ENCODE measurements at regions not wholly inside any gene's neighbourhood (a gene's known extent, or its start where the extent isn't known, plus 50 kb on each side); places are given as distances from the start of the nearest gene placed in this dataset.
A peak's percentile ranks its signal among the peaks of the same experiment; 100 is the strongest.
"Not testable (repeated sequence)": the region's sequence is repeated elsewhere in the genome, so short reads cannot be mapped to it uniquely, and the experiment has no call there.

DNA sequence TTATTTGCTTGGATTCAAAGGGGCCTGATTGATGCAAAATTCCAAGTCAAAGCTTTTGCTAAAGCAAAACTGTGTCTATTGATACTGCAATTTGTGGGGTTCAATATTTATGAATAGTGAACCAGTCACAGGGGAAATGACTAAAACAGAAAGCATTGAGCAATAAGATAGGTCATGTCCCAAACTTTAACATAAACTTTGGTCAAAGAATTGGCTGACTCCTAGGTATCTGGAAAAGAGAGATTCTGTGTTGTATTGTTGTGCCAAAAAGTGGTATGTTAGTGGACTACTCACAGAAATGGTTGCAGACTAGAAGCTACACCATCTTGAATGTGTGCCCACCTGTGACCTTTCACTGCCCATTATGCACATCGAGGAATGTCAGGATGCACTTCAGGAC, 585.5 kb upstream of the RGMB start:
- Histone ChIP-seq H3K36me3 (ENCODE audit: insufficient read depth, low read length) (no peaks in the 10 kb centered on the region), H3K4me1 (ENCODE audit: control insufficient read depth, insufficient read depth, low read length) (peaks cover 10% of the 10 kb centered on the region), H3K9me3 (replicated peaks; ENCODE audit: low read length) (no peaks in the 10 kb centered on the region), H3K4me3 (ENCODE audit: low read length) (no peak overlapping the region), H3K27me3 (ENCODE audit: control insufficient read depth, insufficient read depth, low read length) (no peaks in the 10 kb centered on the region), H3K4me2 (ENCODE audit: low read length) (no peak overlapping the region), H3K9ac (ENCODE audit: low read depth, low read length) (no peak overlapping the region)

DNA sequence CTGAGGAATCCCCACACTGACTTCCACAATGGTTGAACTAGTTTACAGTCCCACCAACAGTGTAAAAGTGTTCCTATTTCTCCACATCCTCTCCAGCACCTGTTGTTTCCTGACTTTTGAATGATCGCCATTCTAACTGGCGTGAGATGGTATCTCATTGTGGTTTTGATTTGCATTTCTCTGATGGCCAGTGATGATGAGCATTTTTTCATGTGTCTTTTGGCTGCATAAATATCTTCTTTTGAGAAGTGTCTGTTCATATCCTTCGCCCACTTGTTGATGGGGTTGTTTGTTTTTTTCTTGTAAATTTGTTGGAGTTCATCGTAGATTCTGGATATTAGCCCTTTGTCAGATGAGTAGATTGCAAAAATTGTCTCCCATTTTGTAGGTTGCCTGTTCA, 583.1 kb upstream of the RGMB start:
- not testable (repeated sequence) for H3K27me3 ChIP-seq (ENCODE audit: control insufficient read depth, insufficient read depth, low read length); H3K9me3 ChIP-seq (replicated peaks; ENCODE audit: low read length); H3K4me2 ChIP-seq (ENCODE audit: low read length)

DNA sequence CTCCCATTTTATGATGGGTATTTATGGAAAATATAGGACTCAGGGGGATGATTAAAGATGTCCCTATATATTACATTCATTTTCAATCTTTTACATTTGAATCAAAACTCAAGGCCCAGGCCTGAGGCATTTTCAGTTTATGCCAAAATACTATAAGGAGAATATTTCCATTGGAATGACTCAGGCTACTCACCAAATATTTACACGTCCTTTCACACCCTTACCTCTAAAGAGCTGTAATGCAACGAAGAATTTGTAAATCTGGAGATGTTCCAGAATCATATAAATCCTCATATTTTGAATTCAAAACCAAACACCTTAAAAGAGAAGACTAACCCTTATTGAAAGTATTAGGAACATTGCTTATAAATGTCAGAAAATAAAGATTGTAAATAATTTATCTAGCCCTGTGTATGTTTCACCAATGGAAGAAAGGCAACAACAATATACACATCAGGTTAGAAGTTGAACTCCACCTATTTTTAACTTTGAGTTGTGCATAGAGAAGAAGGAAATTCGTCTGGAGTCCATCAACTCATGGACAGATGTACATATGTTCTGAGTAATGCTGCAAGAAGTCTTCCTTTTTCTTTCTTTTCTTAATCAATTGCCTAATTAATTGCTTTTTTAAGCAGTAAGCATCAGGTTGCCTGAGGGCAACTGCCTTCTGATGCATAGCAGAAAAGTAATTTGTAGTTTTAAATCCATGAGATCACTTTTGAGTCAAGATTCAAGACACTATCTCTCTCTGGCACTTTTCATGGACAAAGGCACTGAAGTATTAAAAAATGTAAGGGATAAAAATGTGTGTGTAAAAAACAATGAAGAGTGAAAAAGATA, 579.3 kb upstream of the RGMB start:
- Histone ChIP-seq H3K9me3 (replicated peaks; ENCODE audit: low read length) (no peaks in the 10 kb centered on the region), H3K9ac (ENCODE audit: low read depth, low read length) (no peak overlapping the region), H3K4me1 (ENCODE audit: control insufficient read depth, insufficient read depth, low read length) (no peaks in the 10 kb centered on the region), H3K27me3 (ENCODE audit: control insufficient read depth, insufficient read depth, low read length) (no peaks in the 10 kb centered on the region), H3K4me2 (ENCODE audit: low read length) (no peak overlapping the region), H3K36me3 (ENCODE audit: insufficient read depth, low read length) (no peaks in the 10 kb centered on the region), H3K4me3 (ENCODE audit: low read length) (no peak overlapping the region)

More for the DNA sequence above, 583.1 kb upstream of the RGMB start:
- not testable (repeated sequence) for H3K9ac ChIP-seq (ENCODE audit: low read depth, low read length); H3K4me3 ChIP-seq (ENCODE audit: low read length); H3K4me1 ChIP-seq (ENCODE audit: control insufficient read depth, insufficient read depth, low read length); H3K36me3 ChIP-seq (ENCODE audit: insufficient read depth, low read length)

DNA sequence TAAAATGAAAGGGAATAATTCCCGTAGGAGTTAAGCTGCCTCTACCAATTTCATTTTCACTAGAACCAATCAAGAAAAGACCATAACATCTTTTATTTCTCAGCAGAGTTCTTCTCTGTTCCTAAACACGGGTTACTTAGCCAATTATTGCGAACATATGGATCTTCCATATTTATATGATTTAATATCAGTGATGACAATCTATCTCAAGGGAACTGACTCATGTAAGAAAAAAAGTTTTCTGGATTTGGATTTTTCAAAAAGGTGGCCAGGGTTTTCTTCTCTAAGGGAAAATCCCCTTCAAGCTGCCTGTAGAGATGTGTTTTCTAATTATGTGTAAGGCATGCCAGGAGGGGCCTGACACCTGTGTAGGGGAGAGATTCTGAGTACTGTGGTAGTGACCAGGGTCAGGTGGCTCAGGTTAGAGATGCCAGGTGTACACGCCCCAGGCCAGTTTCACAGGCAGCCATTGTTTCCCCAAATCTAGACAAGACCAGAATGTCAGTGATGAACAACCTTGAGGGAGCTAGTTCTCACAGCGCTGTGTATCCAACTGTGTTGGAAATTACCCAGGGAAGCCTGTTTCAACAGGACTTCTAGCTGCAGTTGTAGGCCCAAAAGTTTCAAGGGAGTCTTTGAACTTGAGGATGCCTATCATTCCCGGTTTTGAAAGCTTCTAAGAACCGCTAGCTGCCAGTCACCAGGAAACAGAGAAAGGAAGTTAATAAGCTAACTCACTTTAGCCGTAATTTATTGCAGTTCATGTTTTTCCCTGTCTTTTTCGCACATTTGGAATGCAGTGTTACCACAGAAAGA, 572.5 kb upstream of the RGMB start:
- H3K36me3 ChIP-seq (ENCODE audit: insufficient read depth, low read length) = no peaks in the 10 kb centered on the region
- no peak overlapping the region for H3K9ac ChIP-seq (ENCODE audit: low read depth, low read length)
- H3K4me2 ChIP-seq (ENCODE audit: low read length) = no peak overlapping the region
- H3K4me3 ChIP-seq (ENCODE audit: low read length) = no peak overlapping the region
- peaks cover 7% of the 10 kb centered on the region for H3K4me1 ChIP-seq (ENCODE audit: control insufficient read depth, insufficient read depth, low read length)
- H3K9me3 ChIP-seq (replicated peaks; ENCODE audit: low read length) = no peaks in the 10 kb centered on the region
- no peaks in the 10 kb centered on the region for H3K27me3 ChIP-seq (ENCODE audit: control insufficient read depth, insufficient read depth, low read length)

DNA sequence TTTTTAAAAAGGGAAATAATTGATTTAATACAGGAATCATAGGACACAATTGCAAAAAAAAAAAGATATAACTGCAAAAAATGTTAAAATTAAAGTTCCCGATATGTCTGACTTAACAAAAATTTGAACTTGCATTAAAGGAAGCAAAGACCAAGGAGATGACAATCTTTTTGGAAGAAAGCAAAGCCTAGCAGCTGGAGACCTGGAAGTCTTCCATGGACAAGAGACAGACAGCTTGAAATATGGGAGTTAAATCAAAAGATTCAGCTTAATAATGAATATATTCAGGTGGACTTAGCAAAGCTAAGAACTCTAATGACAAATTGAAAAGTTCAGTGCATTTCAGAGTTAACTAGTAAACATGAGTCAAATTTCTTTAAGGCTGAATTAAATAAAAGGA, 568.7 kb upstream of the RGMB start:
- Histone ChIP-seq H3K4me3 (ENCODE audit: low read length) (no peak overlapping the region), H3K27me3 (ENCODE audit: control insufficient read depth, insufficient read depth, low read length) (no peaks in the 10 kb centered on the region), H3K9me3 (replicated peaks; ENCODE audit: low read length) (no peaks in the 10 kb centered on the region), H3K4me1 (ENCODE audit: control insufficient read depth, insufficient read depth, low read length) (peaks cover 10% of the 10 kb centered on the region), H3K9ac (ENCODE audit: low read depth, low read length) (no peak overlapping the region), H3K4me2 (ENCODE audit: low read length) (no peak overlapping the region), H3K36me3 (ENCODE audit: insufficient read depth, low read length) (no peaks in the 10 kb centered on the region)

DNA sequence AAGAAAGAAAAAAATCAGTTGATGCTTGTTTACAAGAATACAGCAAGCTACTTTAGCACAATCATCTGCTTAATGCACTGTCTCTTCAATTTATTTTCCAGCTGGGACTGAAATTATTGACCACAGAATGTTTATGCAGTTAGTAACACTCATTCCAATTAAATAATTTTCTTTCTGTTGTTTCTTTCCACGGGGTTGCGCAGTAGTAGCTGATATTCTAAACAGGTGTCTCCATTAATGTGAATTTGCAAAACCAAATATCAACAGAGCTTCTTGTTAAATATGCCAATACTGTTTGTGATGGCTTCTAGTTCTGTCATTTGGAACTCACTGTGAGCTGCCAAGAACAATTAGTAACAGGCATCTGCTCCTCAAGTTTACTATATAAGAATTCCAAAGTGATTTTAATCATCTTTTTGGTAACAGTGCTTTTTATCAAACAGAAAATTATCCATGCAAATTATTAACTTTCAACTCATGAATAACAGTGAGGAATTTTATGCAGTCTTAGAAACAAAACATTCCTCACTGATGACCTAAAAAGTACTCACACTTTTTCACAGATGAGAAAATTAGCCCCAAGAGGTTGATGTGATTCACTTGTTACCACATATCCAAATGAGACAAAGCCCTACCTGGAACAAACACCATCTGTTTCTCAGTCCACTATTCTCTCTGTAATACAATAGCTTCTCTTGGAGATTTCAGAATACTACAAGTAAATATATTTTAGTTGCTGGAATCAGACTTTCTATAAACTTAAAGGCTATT, 567.6 kb upstream of the RGMB start:
- H3K4me3 ChIP-seq (ENCODE audit: low read length) = no peak overlapping the region
- no peak overlapping the region for H3K4me2 ChIP-seq (ENCODE audit: low read length)
- H3K36me3 ChIP-seq (ENCODE audit: insufficient read depth, low read length) = no peaks in the 10 kb centered on the region
- no peaks in the 10 kb centered on the region for H3K9me3 ChIP-seq (replicated peaks; ENCODE audit: low read length)
- peaks cover 10% of the 10 kb centered on the region for H3K4me1 ChIP-seq (ENCODE audit: control insufficient read depth, insufficient read depth, low read length)
- H3K27me3 ChIP-seq (ENCODE audit: control insufficient read depth, insufficient read depth, low read length) = no peaks in the 10 kb centered on the region
- no peak overlapping the region for H3K9ac ChIP-seq (ENCODE audit: low read depth, low read length)

DNA sequence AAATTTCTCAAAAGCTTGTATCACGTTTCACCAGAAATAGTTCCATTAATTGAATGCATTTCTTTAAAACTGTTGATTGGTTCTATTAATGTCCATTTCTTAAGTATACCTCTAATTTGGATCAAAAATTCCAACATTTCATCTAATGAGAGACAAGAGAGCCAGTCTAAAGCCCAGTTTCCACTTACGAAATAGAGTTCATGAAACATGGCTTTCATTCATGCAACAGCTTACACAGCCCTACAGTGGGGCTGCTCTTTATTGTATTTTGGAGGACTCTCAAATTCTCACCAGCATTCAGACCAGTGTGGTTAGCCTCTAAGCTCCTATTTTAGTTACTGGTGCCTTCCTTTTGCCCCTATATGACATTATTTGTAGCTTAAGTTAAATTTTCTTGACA, 566.9 kb upstream of the RGMB start:
- Histone ChIP-seq H3K9me3 (replicated peaks; ENCODE audit: low read length) (no peaks in the 10 kb centered on the region), H3K27me3 (ENCODE audit: control insufficient read depth, insufficient read depth, low read length) (no peaks in the 10 kb centered on the region), H3K36me3 (ENCODE audit: insufficient read depth, low read length) (no peaks in the 10 kb centered on the region), H3K4me1 (ENCODE audit: control insufficient read depth, insufficient read depth, low read length) (peaks cover 10% of the 10 kb centered on the region), H3K9ac (ENCODE audit: low read depth, low read length) (no peak overlapping the region), H3K4me3 (ENCODE audit: low read length) (no peak overlapping the region), H3K4me2 (ENCODE audit: low read length) (no peak overlapping the region)

DNA sequence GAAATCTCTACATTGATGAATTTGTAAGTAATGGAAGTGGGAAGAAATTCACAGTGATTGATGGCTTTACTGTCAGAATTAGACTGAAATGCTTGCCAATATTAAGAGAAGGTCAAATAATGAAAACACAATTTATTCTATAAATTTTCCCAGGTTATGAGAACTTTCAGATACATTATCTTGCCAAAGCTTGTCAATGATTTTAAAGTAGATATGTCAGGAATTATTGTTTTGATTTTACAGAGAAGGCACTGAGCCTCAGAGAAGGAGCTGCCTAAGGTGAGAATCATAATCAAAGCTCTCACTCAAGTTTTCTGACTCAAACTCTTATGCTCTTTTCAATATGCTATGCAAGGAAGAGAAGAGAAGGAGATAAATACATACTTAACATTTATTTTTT, 564.0 kb upstream of the RGMB start:
- Histone ChIP-seq H3K4me3 (ENCODE audit: low read length) (no peak overlapping the region), H3K27me3 (ENCODE audit: control insufficient read depth, insufficient read depth, low read length) (no peaks in the 10 kb centered on the region), H3K36me3 (ENCODE audit: insufficient read depth, low read length) (no peaks in the 10 kb centered on the region), H3K9ac (ENCODE audit: low read depth, low read length) (no peak overlapping the region), H3K4me2 (ENCODE audit: low read length) (no peak overlapping the region), H3K9me3 (replicated peaks; ENCODE audit: low read length) (no peaks in the 10 kb centered on the region), H3K4me1 (ENCODE audit: control insufficient read depth, insufficient read depth, low read length) (peaks cover 19% of the 10 kb centered on the region)

DNA sequence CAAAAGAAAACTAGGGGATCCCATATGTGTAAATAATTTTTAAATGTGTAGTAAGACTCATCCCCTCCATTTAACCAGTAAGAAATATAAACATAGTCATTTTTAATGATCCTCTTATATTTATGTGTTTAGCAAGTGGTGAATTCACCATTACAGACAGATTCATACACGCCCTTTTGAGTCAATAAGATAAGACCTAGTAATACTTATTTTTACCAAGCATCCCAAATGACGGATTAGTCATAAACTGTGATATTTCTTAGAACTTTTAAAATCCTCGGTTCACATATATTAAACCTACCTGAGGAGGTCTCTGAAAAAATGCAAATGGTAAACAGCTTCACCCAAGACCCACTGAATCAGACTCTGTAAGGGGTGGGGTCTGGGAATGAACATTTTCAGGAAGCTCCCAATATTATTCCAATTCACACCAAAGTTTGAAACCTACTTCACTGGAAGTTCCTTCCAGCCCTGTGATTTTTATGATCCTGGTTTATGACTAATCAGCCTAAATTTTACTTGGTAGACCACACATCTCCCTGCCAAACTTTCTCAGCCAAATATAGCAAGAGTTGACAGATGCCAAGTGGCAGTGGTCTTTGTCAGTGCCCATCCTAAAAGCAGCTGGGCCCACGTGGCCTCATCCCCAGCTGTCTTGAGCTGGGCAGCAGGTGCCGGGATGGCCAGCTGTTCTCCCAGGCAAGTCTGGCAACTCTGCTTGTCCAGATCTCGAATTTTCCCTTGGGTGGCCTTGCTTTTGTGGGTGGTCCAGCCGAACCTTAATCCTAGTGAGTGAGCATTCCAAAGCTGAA, 559.0 kb upstream of the RGMB start:
- H3K36me3 ChIP-seq (ENCODE audit: insufficient read depth, low read length) = no peaks in the 10 kb centered on the region
- no peaks in the 10 kb centered on the region for H3K27me3 ChIP-seq (ENCODE audit: control insufficient read depth, insufficient read depth, low read length)
- H3K9ac ChIP-seq (ENCODE audit: low read depth, low read length) = no peak overlapping the region
- H3K9me3 ChIP-seq (replicated peaks; ENCODE audit: low read length) = no peaks in the 10 kb centered on the region
- peaks cover 17% of the 10 kb centered on the region for H3K4me1 ChIP-seq (ENCODE audit: control insufficient read depth, insufficient read depth, low read length)
- H3K4me3 ChIP-seq (ENCODE audit: low read length) = no peak overlapping the region
- peak overlapping the region; percentile 44 for H3K4me2 ChIP-seq (ENCODE audit: low read length)

DNA sequence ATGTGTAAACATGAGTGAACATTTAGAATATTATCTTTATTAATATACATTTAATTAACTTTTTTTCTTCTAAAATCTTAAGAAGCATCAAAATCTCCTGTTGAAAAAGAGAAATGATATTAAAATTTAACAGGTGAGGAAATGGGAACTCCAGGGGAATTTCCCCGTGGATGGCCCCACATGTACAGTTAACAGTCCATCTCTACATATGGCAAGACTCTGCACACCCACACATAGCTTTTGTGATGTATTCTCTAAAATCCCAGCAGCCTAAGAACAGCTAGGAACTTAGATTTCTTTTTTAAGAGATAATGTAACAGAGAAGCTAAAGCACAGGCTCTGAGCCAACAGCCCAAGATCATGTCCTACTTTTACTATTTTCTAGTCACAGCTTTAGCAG, 556.3 kb upstream of the RGMB start:
- Histone ChIP-seq H3K4me3 (ENCODE audit: low read length) (no peak overlapping the region), H3K36me3 (ENCODE audit: insufficient read depth, low read length) (no peaks in the 10 kb centered on the region), H3K9me3 (replicated peaks; ENCODE audit: low read length) (no peaks in the 10 kb centered on the region), H3K4me1 (ENCODE audit: control insufficient read depth, insufficient read depth, low read length) (peaks cover 17% of the 10 kb centered on the region), H3K4me2 (ENCODE audit: low read length) (no peak overlapping the region), H3K9ac (ENCODE audit: low read depth, low read length) (no peak overlapping the region), H3K27me3 (ENCODE audit: control insufficient read depth, insufficient read depth, low read length) (no peaks in the 10 kb centered on the region)

DNA sequence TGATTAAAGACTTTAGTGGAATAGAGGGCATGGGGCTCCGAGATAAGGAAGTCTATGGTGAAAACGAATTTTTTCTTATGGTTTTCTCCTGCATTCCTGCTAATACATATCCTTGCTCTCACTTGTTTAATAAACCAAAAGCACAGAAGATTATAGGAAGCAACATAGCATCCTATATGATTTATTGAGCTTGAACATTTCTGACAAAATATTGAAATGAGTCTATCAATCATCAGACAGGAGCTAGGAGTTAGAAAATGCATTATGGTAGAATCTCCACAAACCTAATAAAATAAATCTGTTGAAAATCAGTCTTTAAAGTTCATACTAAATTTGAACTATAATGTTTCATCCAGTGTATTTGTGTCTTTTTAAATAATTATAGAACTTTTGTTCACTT, 554.6 kb upstream of the RGMB start:
- Histone ChIP-seq H3K27me3 (ENCODE audit: control insufficient read depth, insufficient read depth, low read length) (no peaks in the 10 kb centered on the region), H3K9ac (ENCODE audit: low read depth, low read length) (no peak overlapping the region), H3K4me1 (ENCODE audit: control insufficient read depth, insufficient read depth, low read length) (peaks cover 13% of the 10 kb centered on the region), H3K4me3 (ENCODE audit: low read length) (no peak overlapping the region), H3K9me3 (replicated peaks; ENCODE audit: low read length) (no peaks in the 10 kb centered on the region), H3K36me3 (ENCODE audit: insufficient read depth, low read length) (no peaks in the 10 kb centered on the region), H3K4me2 (ENCODE audit: low read length) (no peak overlapping the region)
